Rectal smooth muscle tissue (tissue), 1 donor: ENCODE measurements at regions not wholly inside any gene's neighbourhood (a gene's known extent, or its start where the extent isn't known, plus 50 kb on each side); places are given as distances from the start of the nearest gene placed in this dataset.

Source experiments
- H3K27ac ChIP-seq: one replicate; pipeline ENCODE4 v1.7.0; 2013; ENCODE audit warnings: low read depth, low read length, inconsistent platforms
- H3K27me3 ChIP-seq: one replicate; pipeline ENCODE4 v1.7.0; 2013; ENCODE audit warnings: low read length; ENCODE audit not compliant: control insufficient read depth, insufficient read depth
- H3K36me3 ChIP-seq: one replicate; pipeline ENCODE4 v1.7.0; 2013; ENCODE audit warnings: low read length; ENCODE audit not compliant: control insufficient read depth, insufficient read depth
- H3K4me1 ChIP-seq: one replicate; pipeline ENCODE4 v1.7.0; 2013; ENCODE audit warnings: low read length; ENCODE audit not compliant: control insufficient read depth, insufficient read depth
- H3K4me3 ChIP-seq: one replicate; pipeline ENCODE4 v1.7.0; 2013; ENCODE audit warnings: low read length
- H3K9ac ChIP-seq: one replicate; pipeline ENCODE4 v1.7.0; 2013; ENCODE audit warnings: low read length

DNA sequence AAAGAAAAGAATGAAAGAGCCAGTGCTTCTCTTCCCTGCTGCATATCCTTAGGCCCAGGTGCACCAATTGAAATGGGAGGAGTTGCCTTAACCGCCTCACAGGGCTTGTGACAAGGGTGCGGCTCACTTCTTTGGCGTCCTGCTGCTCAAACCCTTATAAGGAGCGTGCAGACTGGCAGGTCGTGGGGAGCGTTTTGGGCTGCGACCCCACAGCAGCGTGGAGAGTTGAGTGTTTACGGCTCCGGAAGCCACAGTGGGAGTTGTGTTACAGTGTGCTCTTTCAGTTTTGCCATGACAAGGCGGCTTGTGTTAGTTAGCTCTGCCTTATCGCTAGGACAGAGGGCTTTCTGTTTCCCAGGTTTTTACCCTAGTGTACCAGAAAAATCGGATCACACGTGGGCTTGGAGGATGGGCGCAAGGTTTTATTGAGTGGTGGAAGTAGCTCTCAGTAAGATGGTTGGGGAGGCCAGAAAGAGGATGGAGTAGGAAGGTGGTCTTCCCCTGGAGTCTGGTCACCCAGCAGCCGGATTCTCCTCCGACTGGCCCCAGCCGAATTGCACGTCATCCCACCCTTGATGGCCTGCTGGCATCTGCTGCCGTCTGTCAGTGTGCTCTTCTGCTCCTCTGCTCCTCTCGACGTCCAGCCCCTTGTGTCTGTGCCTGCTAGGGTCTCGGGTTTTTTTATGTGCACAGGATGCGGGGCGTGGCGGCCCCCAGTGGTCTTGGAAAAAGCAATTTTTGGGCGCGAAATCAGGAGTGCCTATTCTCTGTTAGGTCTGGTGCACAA, 718.9 kb downstream of the ARAP2 start:
- Histone ChIP-seq H3K36me3 (no peaks in the 10 kb centered on the region), H3K27ac (no peak overlapping the region), H3K4me1 (no peaks in the 10 kb centered on the region), H3K4me3 (no peak overlapping the region), H3K9ac (no peak overlapping the region), H3K27me3 (no peaks in the 10 kb centered on the region)

DNA sequence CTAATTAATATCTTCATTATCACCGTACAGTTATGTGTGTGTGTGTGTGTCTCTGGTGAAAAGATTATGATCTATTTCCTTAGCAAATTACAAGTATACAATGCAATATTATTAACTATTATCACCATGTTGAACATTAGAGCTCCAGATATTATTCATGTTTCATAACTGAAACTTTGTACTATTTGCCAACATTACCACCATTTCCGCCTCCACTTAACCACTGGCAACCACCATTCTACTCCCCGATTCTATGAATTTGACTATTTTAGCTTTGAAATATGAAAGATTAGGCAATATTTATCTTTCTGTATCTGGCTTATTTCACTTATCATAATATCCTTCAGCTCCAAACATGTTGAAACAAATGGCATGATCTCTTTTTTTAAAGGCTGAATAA, 717.9 kb downstream of the ARAP2 start:
- Histone ChIP-seq H3K27ac (no peak overlapping the region), H3K4me3 (no peak overlapping the region), H3K9ac (no peak overlapping the region), H3K27me3 (no peaks in the 10 kb centered on the region), H3K4me1 (no peaks in the 10 kb centered on the region), H3K36me3 (no peaks in the 10 kb centered on the region)

DNA sequence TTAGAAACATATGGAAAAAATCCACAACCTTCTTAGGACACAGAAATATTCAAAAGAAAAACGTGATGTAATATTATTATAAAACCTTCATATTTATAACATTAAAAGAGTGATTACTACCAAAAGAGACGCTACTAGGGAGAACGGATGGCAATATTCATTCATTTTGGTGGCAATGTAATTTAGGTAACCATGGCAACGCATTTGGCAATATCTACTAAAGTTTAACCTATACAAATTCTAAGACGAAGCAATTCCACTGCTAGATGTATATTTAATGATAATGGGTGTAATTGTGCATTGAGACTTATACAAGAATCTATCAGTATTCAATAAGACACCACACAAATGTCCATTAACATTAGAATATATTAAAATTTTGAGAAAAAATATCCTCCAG, 709.4 kb downstream of the ARAP2 start:
- no peaks in the 10 kb centered on the region for H3K36me3 ChIP-seq
- no peak overlapping the region for H3K4me3 ChIP-seq
- no peaks in the 10 kb centered on the region for H3K27me3 ChIP-seq
- no peak overlapping the region for H3K27ac ChIP-seq
- no peaks in the 10 kb centered on the region for H3K4me1 ChIP-seq
- no peak overlapping the region for H3K9ac ChIP-seq

DNA sequence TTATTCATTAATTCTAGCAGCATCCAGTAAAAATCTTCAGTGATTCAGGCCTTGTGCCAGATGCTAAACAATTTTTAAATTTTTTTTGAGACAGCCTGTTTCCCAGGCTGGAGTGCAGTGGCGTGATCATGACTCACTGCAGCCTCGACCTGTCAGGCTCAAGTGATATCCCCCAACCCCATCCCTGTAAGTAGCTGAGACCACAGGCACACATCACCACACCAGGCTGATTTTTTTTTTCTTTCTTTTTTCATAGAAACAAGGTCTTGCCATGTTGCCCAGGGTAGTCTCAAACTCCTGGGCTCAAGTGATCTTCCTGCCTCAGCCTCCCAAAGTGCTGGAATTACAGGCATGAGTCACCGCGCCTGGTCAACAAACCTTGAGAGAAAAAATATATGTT, 705.5 kb downstream of the ARAP2 start:
- Histone ChIP-seq H3K4me1 (no peaks in the 10 kb centered on the region), H3K36me3 (no peaks in the 10 kb centered on the region), H3K4me3 (no peak overlapping the region), H3K27me3 (no peaks in the 10 kb centered on the region), H3K9ac (no peak overlapping the region), H3K27ac (no peak overlapping the region)

DNA sequence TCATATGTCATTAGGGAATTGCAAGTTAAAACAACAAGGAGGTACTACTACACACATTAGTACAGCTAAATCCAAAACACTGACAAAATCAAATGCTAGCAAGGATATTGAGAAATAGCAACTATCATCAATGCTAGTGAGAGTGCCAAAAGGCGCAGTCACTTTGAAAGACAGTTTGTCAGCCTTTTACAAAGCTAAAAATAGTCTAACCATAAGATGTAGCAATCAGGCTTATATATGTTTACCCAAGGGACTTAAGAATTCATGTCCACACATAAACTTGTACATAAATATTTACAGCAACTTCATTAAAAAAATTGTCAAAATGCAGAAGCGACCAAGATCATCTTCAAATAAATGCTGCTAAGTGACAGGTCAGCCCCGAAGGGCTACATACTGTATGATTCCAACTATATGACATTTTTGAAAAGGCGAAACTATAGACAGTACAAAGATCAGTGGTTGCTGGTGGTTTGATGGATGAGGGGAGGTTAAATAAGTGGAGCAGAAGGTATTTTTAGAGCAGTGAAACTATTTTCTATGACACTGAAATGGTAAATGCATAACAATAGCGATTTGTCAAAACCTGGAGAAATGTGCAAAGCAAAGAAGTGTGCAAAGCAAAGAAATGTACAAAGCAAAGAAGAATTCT, 704.8 kb downstream of the ARAP2 start:
- H3K27ac ChIP-seq, result no peak overlapping the region
- no peak overlapping the region for H3K4me3 ChIP-seq
- H3K36me3 ChIP-seq, result no peaks in the 10 kb centered on the region
- H3K27me3 ChIP-seq, result no peaks in the 10 kb centered on the region
- H3K9ac ChIP-seq, result no peak overlapping the region
- no peaks in the 10 kb centered on the region for H3K4me1 ChIP-seq

DNA sequence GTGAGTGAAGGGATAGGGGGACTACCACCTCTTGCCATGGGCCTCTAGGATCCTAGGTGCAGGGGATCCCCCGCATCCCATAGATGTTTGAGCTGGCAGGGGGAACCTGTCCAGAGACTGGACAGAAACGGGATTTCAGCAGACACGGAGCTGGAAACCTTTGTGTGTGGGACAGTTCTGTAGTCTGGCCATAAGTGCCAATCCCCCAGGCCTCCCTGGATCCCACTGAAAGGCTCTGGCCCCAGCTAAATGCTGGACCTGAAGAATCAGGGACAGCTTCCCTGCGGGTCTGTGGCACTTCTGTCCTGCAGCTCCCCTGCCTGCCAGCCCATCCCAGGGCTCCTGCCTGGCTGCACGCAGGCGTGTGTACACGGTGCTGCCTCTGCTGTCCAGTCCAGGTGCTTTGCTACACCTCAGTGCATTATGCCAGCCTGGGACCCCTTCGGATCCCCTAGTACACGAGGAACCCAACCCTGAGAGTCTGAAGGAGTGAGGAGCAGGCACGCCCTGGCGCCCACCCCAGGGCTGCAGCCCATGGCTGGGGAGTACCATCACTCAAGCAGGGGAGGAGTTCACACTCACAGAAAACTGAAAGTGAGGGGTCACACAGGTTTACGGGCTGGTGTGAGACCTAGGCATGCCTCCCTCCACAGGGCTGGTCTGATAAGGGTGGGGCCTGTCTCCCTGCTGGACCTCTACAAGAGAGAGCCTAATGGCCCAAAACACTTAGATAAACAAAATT, 703.0 kb downstream of the ARAP2 start:
- Histone ChIP-seq H3K9ac (no peak overlapping the region), H3K36me3 (no peaks in the 10 kb centered on the region), H3K27me3 (no peaks in the 10 kb centered on the region), H3K27ac (no peak overlapping the region), H3K4me3 (no peak overlapping the region), H3K4me1 (no peaks in the 10 kb centered on the region)

DNA sequence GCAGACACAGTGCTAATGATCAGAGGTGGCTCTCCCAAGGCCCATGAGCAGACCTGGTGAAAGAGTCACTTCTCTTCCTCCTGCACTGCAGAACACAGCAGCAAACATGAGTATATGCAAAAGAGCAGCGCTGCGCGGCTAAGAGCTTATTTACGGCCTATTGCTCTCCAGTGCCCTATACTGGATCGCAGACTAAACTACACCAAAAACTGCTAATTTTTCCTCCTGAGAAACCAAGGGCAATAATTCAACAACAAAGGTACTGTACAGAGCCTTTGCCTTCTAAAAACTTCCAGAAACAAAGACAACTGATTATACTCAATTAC, 702.5 kb downstream of the ARAP2 start:
- H3K4me3 ChIP-seq, result no peak overlapping the region
- no peaks in the 10 kb centered on the region for H3K27me3 ChIP-seq
- H3K36me3 ChIP-seq, result no peaks in the 10 kb centered on the region
- no peak overlapping the region for H3K9ac ChIP-seq
- H3K27ac ChIP-seq, result no peak overlapping the region
- H3K4me1 ChIP-seq, result no peaks in the 10 kb centered on the region

DNA sequence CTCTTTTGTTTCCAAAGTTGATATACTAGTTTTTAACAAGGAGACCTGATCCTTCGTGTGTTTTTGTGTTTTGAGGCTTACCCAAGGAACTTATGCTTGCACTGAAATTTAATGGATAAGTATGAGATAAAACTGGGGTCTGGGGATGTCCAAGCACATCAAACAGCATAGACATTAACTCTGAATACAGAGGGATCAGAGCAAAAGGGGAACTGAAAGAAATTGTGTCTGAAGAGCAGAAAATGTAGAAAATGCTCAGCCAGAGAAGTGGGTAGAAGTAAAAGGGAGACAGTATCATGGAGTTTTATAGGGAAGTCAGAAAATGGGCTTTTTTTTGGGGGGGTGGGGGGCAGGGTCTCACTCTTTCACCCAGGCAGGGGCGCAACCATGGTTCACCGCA, 695.4 kb downstream of the ARAP2 start:
- H3K27me3 ChIP-seq, result no peaks in the 10 kb centered on the region
- no peaks in the 10 kb centered on the region for H3K4me1 ChIP-seq
- no peaks in the 10 kb centered on the region for H3K36me3 ChIP-seq
- H3K4me3 ChIP-seq, result no peak overlapping the region
- H3K27ac ChIP-seq, result no peak overlapping the region
- no peak overlapping the region for H3K9ac ChIP-seq

DNA sequence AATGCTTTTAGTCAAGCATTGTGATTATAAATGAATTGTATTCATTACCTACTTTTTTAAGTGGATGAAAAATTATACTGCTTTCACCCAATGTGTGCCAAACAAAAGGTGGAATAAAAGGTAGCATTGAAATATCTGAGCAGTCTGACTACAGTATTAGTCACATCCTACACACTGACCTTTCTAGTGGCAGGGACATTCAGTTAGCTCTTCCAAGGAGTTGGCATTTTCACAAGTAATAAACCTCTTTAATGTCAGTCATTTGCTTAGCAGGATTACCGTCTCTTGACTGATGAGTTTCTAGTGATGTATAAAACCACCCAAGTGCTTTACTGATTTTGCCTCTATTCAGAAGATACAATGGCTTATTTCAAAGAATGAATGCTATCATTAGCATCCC, 687.9 kb downstream of the ARAP2 start:
- Histone ChIP-seq H3K27me3 (no peaks in the 10 kb centered on the region), H3K27ac (no peak overlapping the region), H3K9ac (no peak overlapping the region), H3K4me3 (no peak overlapping the region), H3K36me3 (no peaks in the 10 kb centered on the region), H3K4me1 (no peaks in the 10 kb centered on the region)

DNA sequence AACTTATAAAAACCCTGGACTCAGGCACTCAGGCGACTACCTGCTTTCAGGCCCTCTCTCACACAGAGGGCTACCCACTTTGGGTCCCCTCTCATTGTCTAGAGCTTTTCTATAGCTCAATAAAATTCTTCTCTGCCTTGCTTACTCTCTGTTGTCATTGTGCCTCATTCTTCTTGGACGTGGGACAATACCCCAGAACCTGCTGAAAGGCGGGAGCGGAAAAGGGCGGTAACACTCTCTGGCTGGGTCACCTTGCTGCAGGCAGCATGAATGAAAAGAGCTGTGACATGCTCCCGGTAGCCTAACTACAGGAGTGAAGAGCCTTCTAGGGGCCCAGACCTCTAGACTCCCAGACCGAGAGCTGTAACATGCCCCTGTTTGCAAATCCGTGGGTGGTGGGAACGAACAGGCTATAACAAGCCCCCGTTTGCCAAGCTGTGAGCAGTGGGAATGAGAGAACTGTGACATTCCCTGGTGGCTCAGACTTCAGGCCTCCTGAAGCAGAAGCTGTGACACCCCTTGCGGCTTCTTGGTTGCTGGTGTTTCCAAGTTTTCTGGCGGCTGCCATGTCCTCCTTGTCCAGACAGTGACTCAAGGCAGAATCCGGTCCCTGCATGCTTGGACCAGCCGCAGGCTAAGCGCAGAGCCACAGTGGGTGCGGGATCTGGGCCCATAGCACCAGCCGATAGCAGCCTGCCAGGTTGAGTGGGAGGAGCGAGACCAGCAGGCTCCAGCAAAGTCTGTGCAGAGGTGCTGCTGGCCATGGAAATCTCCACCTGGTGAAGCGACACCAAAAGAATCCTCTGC, 684.6 kb downstream of the ARAP2 start:
- Histone ChIP-seq H3K4me1 (no peaks in the 10 kb centered on the region), H3K4me3 (no peak overlapping the region), H3K27me3 (no peaks in the 10 kb centered on the region), H3K9ac (no peak overlapping the region), H3K36me3 (no peaks in the 10 kb centered on the region), H3K27ac (no peak overlapping the region)

DNA sequence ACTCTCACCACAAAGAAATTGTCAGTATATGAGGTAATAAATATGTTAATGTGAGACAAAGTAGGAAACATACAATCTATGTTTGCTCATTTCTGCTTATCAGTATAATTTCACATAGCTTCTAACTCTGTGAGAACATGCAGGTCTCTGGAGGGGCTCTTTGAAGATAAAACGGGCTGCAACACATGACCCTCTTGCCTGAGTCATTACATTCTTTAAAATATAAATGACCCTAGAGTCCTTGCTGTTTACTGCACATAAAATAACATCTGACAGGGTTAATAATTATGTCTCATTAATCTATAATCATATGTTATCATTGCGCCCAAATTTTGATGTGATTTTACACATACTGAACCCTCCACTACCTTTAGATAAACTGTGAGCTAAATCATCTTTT, 681.5 kb downstream of the ARAP2 start:
- no peaks in the 10 kb centered on the region for H3K36me3 ChIP-seq
- H3K4me3 ChIP-seq, result no peak overlapping the region
- no peaks in the 10 kb centered on the region for H3K4me1 ChIP-seq
- H3K9ac ChIP-seq, result no peak overlapping the region
- no peaks in the 10 kb centered on the region for H3K27me3 ChIP-seq
- H3K27ac ChIP-seq, result no peak overlapping the region

DNA sequence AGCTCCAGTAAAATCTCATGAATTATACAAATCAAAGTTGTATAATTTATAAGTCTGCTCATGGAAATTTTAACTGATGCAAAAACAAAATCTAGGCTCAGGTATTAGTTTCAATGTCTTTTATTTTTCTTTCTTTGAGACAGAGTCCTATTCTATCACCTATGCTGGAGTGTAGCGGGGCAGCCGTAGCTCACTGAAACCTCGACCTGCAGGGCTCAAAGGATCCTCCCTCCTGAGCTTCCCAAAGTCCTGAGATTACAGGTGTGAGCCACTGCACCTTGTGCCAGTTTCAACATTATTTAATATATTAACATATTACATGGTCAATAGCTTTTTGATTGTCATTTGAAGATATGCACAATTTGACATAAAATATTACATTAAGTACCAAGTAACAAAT, 678.7 kb downstream of the ARAP2 start:
- Histone ChIP-seq H3K4me1 (no peaks in the 10 kb centered on the region), H3K4me3 (no peak overlapping the region), H3K27ac (no peak overlapping the region), H3K36me3 (no peaks in the 10 kb centered on the region), H3K9ac (no peak overlapping the region), H3K27me3 (no peaks in the 10 kb centered on the region)
